OCI-LY7 (cell line): ENCODE measurements at regions not wholly inside any gene's neighbourhood (a gene's known extent, or its start where the extent isn't known, plus 50 kb on each side); places are given as distances from the start of the nearest gene placed in this dataset.

Experiments used
- BruUV-seq: library from RNA; stranded (reverse); fragments of 400-500 nt; replicated peaks from 2 replicates; lab custom pipeline; 2021; lab: Mats Ljungman, UMichigan
- CTCF ChIA-PET: fragments of 300-600 bp; sonication (Branson Sonifier 250); formaldehyde crosslinking; loops from one replicate; lab custom pipeline; 2022; ENCODE audit warnings: antibody characterized with exemption; ENCODE audit not compliant: unreplicated experiment; lab: Charles Lee
- POLR2A ChIA-PET: fragments of 300-600 bp; sonication (Branson Sonifier 250); formaldehyde crosslinking; loops from one replicate; lab custom pipeline; 2022; ENCODE audit warnings: antibody characterized with exemption; lab: Charles Lee
- DNase-seq: peaks from one replicate; pipeline ENCODE4 v3.0.0-alpha.2; 2015; ENCODE audit warnings: low spot score
- H2AFZ ChIP-seq: fragments of 200-600 bp; sonication (generic), shearing (Covaris generic); 2 replicates; pipeline ENCODE4 v1.6.1; 2014; ENCODE audit warnings: mild to moderate bottlenecking, antibody characterized with exemption, low read length, moderate library complexity
- H3K27ac ChIP-seq: fragments of 200-600 bp; sonication (generic); 2 replicates; pipeline ENCODE4 v1.5.1; 2014; ENCODE audit warnings: mixed run types, low read depth, mild to moderate bottlenecking, moderate library complexity, low read length, inconsistent platforms; ENCODE audit not compliant: poor library complexity, severe bottlenecking
- H3K36me3 ChIP-seq: fragments of 200-600 bp; sonication (generic); 2 replicates; pipeline ENCODE4 v1.6.1; 2014; ENCODE audit warnings: mild to moderate bottlenecking, antibody characterized with exemption, low read length, moderate library complexity, mixed read lengths; ENCODE audit not compliant: insufficient read depth
- H3K4me1 ChIP-seq: fragments of 200-600 bp; sonication (generic); 2 replicates; pipeline ENCODE4 v1.5.1; 2014; ENCODE audit warnings: mild to moderate bottlenecking, low read length; ENCODE audit not compliant: insufficient read depth, poor library complexity, severe bottlenecking
- H3K4me2 ChIP-seq: fragments of 200-600 bp; sonication (generic); 2 replicates; pipeline ENCODE4 v1.6.1; 2014; ENCODE audit warnings: mild to moderate bottlenecking, low read length
- H3K4me3 ChIP-seq: fragments of 200-600 bp; sonication (generic); 2 replicates; pipeline ENCODE4 v1.5.1; 2014; ENCODE audit warnings: mild to moderate bottlenecking, low read depth, low read length; ENCODE audit not compliant: poor library complexity, severe bottlenecking
- H3K79me2 ChIP-seq: fragments of 200-600 bp; sonication (generic); 2 replicates; pipeline ENCODE4 v1.6.1; 2016; ENCODE audit warnings: low read depth, mild to moderate bottlenecking, low read length, moderate library complexity, mixed read lengths; ENCODE audit not compliant: insufficient read depth
- H3K9me2 ChIP-seq: fragments of 200-600 bp; sonication (generic); 2 replicates; pipeline ENCODE4 v1.6.1; 2016; ENCODE audit warnings: mild to moderate bottlenecking, low read length, mixed read lengths; ENCODE audit not compliant: insufficient read depth
- H3K9me3 ChIP-seq: fragments of 200-600 bp; sonication (generic); 2 replicates; pipeline ENCODE4 v1.6.1; 2014; ENCODE audit warnings: mild to moderate bottlenecking, mixed run types, low read length, mixed read lengths
- H4K20me1 ChIP-seq: fragments of 200-600 bp; sonication (generic); 2 replicates; pipeline ENCODE4 v1.6.1; 2014; ENCODE audit warnings: mild to moderate bottlenecking, antibody characterized with exemption, low read length, moderate library complexity, mixed read lengths; ENCODE audit not compliant: insufficient read depth
- CTCF ChIP-seq: fragments of 200-600 bp; sonication (generic); conservative IDR thresholded peaks from 2 replicates; pipeline ENCODE4 v1.5.1; 2014; ENCODE audit warnings: mild to moderate bottlenecking, antibody characterized with exemption, low read length, moderate library complexity, mixed read lengths
- EZH2phosphoT487 ChIP-seq: fragments of 200-600 bp; sonication (generic); IDR thresholded peaks from 2 replicates; pipeline ENCODE4 v1.6.1; 2018; ENCODE audit warnings: low read depth, borderline replicate concordance, mild to moderate bottlenecking, mixed run types, antibody characterized with exemption, low read length, moderate library complexity, mixed read lengths
- intact Hi-C: fragments of 100-400 bp; cut with micrococcal nuclease; formaldehyde crosslinking; loops from one replicate; pipeline ENCODE4 v1.10.0; 2022; ENCODE audit not compliant: unreplicated experiment

- POLR2A ChIA-PET = interaction anchor here (0.5 to 0.6 kb wide), 3 partner anchors 49 to 389 kb away, joined by 3 read pairs; no protein-coding TSS in a partner anchor
- Histone ChIP-seq H3K79me2 (no peaks in the 10 kb centered on the region), H3K9me3 (no peaks in the 10 kb centered on the region), H3K9me2 (no peaks in the 10 kb centered on the region), H3K4me3 (no peak overlapping the region), H2AFZ (no peak overlapping the region), H3K4me1 (no peaks in the 10 kb centered on the region), H3K27ac (no peak overlapping the region), H3K4me2 (no peak overlapping the region), H4K20me1 (no peaks in the 10 kb centered on the region), H3K36me3 (no peaks in the 10 kb centered on the region)
- no peak for DNase-seq
- TF ChIP-seq EZH2phosphoT487 (no peak), CTCF (no peak)
- CTCF ChIA-PET = no interaction called here
- BruUV-seq = no TSS peak
- intact Hi-C loops = no loop called here
Observed at GRCh38 chr5:56288873-56289601, 55.9 kb upstream of the ANKRD55 start.

DNA sequence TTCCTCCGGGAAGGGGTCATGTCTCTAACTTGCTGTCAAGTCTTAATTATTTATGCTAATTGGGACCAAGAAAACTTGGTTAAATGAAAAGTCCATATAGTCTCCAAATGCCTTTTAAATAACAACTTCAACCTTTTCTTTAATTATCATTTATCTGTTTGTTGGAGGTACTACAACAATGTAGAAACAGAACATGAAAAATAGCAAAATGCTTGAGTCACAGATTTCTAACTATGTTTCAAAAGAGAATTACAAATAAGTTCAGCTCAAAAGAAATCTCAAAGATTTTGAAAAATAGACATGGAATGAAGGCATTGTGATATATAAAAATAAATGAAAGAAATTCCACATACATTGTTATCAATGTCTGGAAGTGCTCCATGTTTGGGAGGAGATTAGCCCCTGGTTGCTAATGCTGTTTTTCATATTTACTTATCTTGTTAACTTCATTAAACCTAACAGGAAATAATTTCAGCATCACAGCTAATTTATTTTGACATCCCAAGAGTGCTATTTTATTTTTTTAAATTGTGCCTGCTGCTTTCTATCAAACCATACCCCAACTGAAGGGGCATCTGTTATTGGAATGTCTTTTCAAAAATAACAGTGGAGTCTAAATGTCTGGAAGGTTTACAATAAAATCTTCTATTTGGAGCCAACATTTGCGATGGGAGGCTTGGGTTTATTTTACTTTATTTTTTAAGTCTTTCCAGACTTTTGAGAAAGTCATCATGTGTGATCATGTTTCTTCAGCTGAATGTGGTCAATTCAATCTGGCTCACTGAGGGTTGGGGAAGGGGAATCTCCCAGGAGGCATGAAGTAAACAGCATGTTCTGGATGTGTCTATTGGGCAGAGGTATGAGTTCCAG lies 53.1 kb upstream of the ANKRD55 start:
- Histone ChIP-seq H2AFZ (no peak overlapping the region), H3K79me2 (no peaks in the 10 kb centered on the region), H3K4me3 (no peak overlapping the region), H3K9me3 (no peaks in the 10 kb centered on the region), H3K9me2 (no peaks in the 10 kb centered on the region), H4K20me1 (no peaks in the 10 kb centered on the region), H3K4me1 (no peaks in the 10 kb centered on the region), H3K27ac (no peak overlapping the region), H3K4me2 (no peak overlapping the region), H3K36me3 (no peaks in the 10 kb centered on the region)
- ChIA-PET POLR2A (no interaction called here), CTCF (no interaction called here)
- BruUV-seq = no TSS peak
- no peak for DNase-seq
- TF ChIP-seq EZH2phosphoT487 (no peak), CTCF (no peak)
- intact Hi-C loops = no loop called here
